Erythroblast (primary cell): ENCODE measurements at regions not wholly inside any gene's neighbourhood (a gene's known extent, or its start where the extent isn't known, plus 50 kb on each side); places are given as distances from the start of the nearest gene placed in this dataset.

Experiments
- GATA1 ChIP-seq: IDR thresholded peaks from 2 replicates; pipeline ENCODE4 v1.6.1; 2011; ENCODE audit warnings: low read depth, mild to moderate bottlenecking, control low read depth, low read length, moderate library complexity
- POLR2A ChIP-seq: IDR thresholded peaks from 2 replicates; pipeline ENCODE4 v1.6.1; 2011; ENCODE audit warnings: mild to moderate bottlenecking, low read length

DNA sequence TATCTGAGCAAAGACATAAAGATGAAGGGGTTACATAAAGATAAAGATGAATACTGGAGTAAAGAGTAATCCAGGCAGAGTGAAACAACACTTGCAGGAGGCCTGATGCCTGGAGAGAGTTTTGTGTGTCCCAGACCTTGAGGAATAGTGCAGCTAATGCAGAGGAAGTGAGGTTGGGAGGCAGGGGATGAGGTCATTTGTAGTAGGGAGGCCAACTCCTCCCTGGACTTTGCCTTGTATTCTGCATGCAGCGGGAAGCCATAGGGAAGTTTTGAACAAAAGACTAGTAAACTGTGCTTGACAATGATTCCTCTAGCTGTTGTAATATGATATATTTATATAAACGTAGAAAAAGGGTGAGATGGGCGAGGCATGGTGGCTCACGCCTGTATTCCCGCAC lies 356.6 kb downstream of the KCNJ2 start:
- TF ChIP-seq POLR2A (no peak), GATA1 (no peak)
